HCT116 (cell line): ENCODE measurements at regions not wholly inside any gene's neighbourhood (a gene's known extent, or its start where the extent isn't known, plus 50 kb on each side); places are given as distances from the start of the nearest gene placed in this dataset.
"Not testable (repeated sequence)": the region's sequence is repeated elsewhere in the genome, so short reads cannot be mapped to it uniquely, and the experiment has no call there.

Experiments used
- ATAC-seq: fragments of 200-7000 bp; cut with Tn5 transposase; 2 replicates; pipeline ENCODE4 v1.9.1; 2020; ENCODE audit warnings: mild to moderate bottlenecking, moderate library complexity
- BruUV-seq: library from RNA; stranded (reverse); fragments of 400-500 nt; replicated peaks from 2 replicates; lab custom pipeline; 2021; lab: Mats Ljungman, UMichigan
- CTCF ChIA-PET: fragments of 300-600 bp; sonication (Branson Sonifier 250); formaldehyde crosslinking; loops from one replicate; lab custom pipeline; 2021; ENCODE audit warnings: antibody characterized with exemption; lab: Charles Lee
- POLR2A ChIA-PET: fragments of 300-600, 350-600 bp; sonication (Branson Sonifier 250); formaldehyde crosslinking; loops from one replicate; lab custom pipeline; 2021; ENCODE audit warnings: antibody characterized with exemption; lab: Charles Lee
- RAD21 ChIA-PET, 2 experiments: fragments of 300-600 bp; sonication (Branson Sonifier 250); formaldehyde crosslinking; loops; one replicate each; lab custom pipeline; 2023; ENCODE audit warnings: low total read pairs in 2 of 2; ENCODE audit not compliant: uncharacterized antibody in 2 of 2, unreplicated experiment in 2 of 2, low non-redundant PET in 1 of 2; lab: Charles Lee
- DNase-seq: peaks from one replicate; pipeline ENCODE4 v3.0.0-alpha.2; 2010; ENCODE audit warnings: low read depth, low spot score
- H2AFZ ChIP-seq: fragments of 200-600 bp; shearing (Covaris generic), sonication (generic); 2 replicates; pipeline ENCODE4 v1.6.1; 2017; ENCODE audit warnings: low read depth, mixed run types, mixed read lengths, antibody characterized with exemption, low read length; ENCODE audit not compliant: poor library complexity, severe bottlenecking
- H3K27ac ChIP-seq: 2 replicates; pipeline ENCODE4 v1.5.1; 2012; ENCODE audit warnings: low read depth, low read length
- H3K27me3 ChIP-seq: fragments of 200-600 bp; sonication (generic); 2 replicates; pipeline ENCODE4 v1.6.1; 2016; ENCODE audit warnings: mixed run types, low read length, mixed read lengths; ENCODE audit not compliant: insufficient read depth
- H3K36me3 ChIP-seq, 2 experiments: fragments of 200-500 bp in 1 of 2; fragments of 200-600 bp in 1 of 2; sonication (Bioruptor generic) in 1 of 2; sonication (generic) in 1 of 2; 2 replicates each; pipeline versions ENCODE4 v1.5.1 to v1.6.1; 2014 to 2016; ENCODE audit warnings: low read length in 2 of 2, inconsistent platforms in 1 of 2, mixed read lengths in 1 of 2, mixed run types in 1 of 2; ENCODE audit not compliant: insufficient read depth in 2 of 2, control insufficient read depth in 1 of 2
- H3K4me1 ChIP-seq, 2 experiments: fragments of 200-600 bp in 1 of 2; sonication (generic) in 1 of 2; 2 replicates each; pipeline versions ENCODE4 v1.5.1 to v1.6.1; 2012 to 2017; ENCODE audit warnings: low read length in 2 of 2, inconsistent platforms in 1 of 2, mild to moderate bottlenecking in 1 of 2, mixed read lengths in 1 of 2, mixed run types in 1 of 2, moderate library complexity in 1 of 2; ENCODE audit not compliant: insufficient read depth in 2 of 2, control insufficient read depth in 1 of 2
- H3K4me2 ChIP-seq: fragments of 200-600 bp; sonication (generic); 2 replicates; pipeline ENCODE4 v1.6.1; 2017; ENCODE audit warnings: mixed run types, low read length, mixed read lengths
- H3K4me3 ChIP-seq, 2 experiments: fragments of 200-600 bp in 1 of 2; sonication (generic) in 1 of 2; replicated peaks in 1 of 2; 2 replicates each; pipeline ENCODE4 v1.5.1; 2011 to 2016; ENCODE audit warnings: low read length in 2 of 2, control low read depth in 1 of 2, low read depth in 1 of 2, mild to moderate bottlenecking in 1 of 2, mixed read lengths in 1 of 2, mixed run types in 1 of 2
- H3K79me2 ChIP-seq: fragments of 200-600 bp; sonication (generic); 2 replicates; pipeline ENCODE4 v1.6.1; 2017; ENCODE audit warnings: mild to moderate bottlenecking, mixed run types, low read length, moderate library complexity, mixed read lengths; ENCODE audit not compliant: insufficient read depth
- H3K9ac ChIP-seq: fragments of 200-600 bp; sonication (generic); 2 replicates; pipeline ENCODE4 v1.6.1; 2016; ENCODE audit warnings: low read length, mixed read lengths
- H3K9me2 ChIP-seq: fragments of 200-600 bp; sonication (generic), shearing (Covaris generic); 2 replicates; pipeline ENCODE4 v1.6.1; 2017; ENCODE audit warnings: mixed run types, mild to moderate bottlenecking, moderate library complexity; ENCODE audit not compliant: insufficient read depth
- H3K9me3 ChIP-seq, 2 experiments: fragments of 200-500 bp in 1 of 2; fragments of 200-600 bp in 1 of 2; sonication (Bioruptor generic) in 1 of 2; sonication (generic) in 1 of 2; 2 replicates each; pipeline ENCODE4 v1.6.1; 2014 to 2017; ENCODE audit warnings: low read length in 2 of 2, mixed read lengths in 2 of 2, inconsistent platforms in 1 of 2, low read depth in 1 of 2, mild to moderate bottlenecking in 1 of 2, mixed run types in 1 of 2, moderate library complexity in 1 of 2; ENCODE audit not compliant: control insufficient read depth in 1 of 2, insufficient read depth in 1 of 2
- H4K20me1 ChIP-seq: fragments of 200-600 bp; sonication (generic), shearing (Covaris generic); 2 replicates; pipeline ENCODE4 v1.6.1; 2017; ENCODE audit warnings: mixed run types, mild to moderate bottlenecking, moderate library complexity; ENCODE audit not compliant: insufficient read depth
- ATF3 ChIP-seq: IDR thresholded peaks from 2 replicates; pipeline ENCODE4 v1.6.1; 2012
- CBX3 ChIP-seq: IDR thresholded peaks from 2 replicates; pipeline ENCODE4 v1.6.1; 2012; ENCODE audit warnings: low read depth
- CEBPB ChIP-seq: IDR thresholded peaks from 2 replicates; pipeline ENCODE4 v1.6.1; 2012; ENCODE audit warnings: low read depth
- EGR1 ChIP-seq: IDR thresholded peaks from 2 replicates; pipeline ENCODE4 v1.6.1; 2012; ENCODE audit warnings: low read depth
- ELF1 ChIP-seq: IDR thresholded peaks from 2 replicates; pipeline ENCODE4 v1.6.1; 2012; ENCODE audit warnings: low read depth, borderline replicate concordance
- EZH2 ChIP-seq: fragments of 200-600 bp; sonication (generic); IDR thresholded peaks from 2 replicates; pipeline ENCODE4 v1.6.1; 2017; ENCODE audit warnings: antibody characterized with exemption, mixed run types
- JUND ChIP-seq: IDR thresholded peaks from 2 replicates; pipeline ENCODE4 v1.6.1; 2012
- MAX ChIP-seq: IDR thresholded peaks from 2 replicates; pipeline ENCODE4 v1.6.1; 2012
- POLR2A ChIP-seq: IDR thresholded peaks from 2 replicates; pipeline ENCODE4 v1.7.0; 2011; ENCODE audit warnings: borderline replicate concordance; ENCODE audit not compliant: insufficient read depth, insufficient read length; ENCODE audit errors: extremely low read depth
- POLR2AphosphoS5 ChIP-seq: IDR thresholded peaks from 2 replicates; pipeline ENCODE4 v1.6.1; 2011; ENCODE audit warnings: mild to moderate bottlenecking, low read depth, low read length, moderate library complexity
- REST ChIP-seq: IDR thresholded peaks from 2 replicates; pipeline ENCODE4 v1.6.1; 2012; ENCODE audit warnings: low read depth
- SIN3A ChIP-seq: IDR thresholded peaks from 2 replicates; pipeline ENCODE4 v1.6.1; 2012; ENCODE audit warnings: low read depth
- SP1 ChIP-seq: IDR thresholded peaks from 2 replicates; pipeline ENCODE4 v1.6.1; 2012; ENCODE audit warnings: low read depth
- SRF ChIP-seq: IDR thresholded peaks from 2 replicates; pipeline ENCODE4 v1.6.1; 2012; ENCODE audit warnings: low read depth
- TCF7L2 ChIP-seq: IDR thresholded peaks from 2 replicates; pipeline ENCODE4 v1.7.0; 2011; ENCODE audit warnings: borderline replicate concordance, inconsistent platforms; ENCODE audit not compliant: insufficient read depth, insufficient read length; ENCODE audit errors: extremely low read depth
- ZBTB33 ChIP-seq: IDR thresholded peaks from 2 replicates; pipeline ENCODE4 v1.6.1; 2011; ENCODE audit warnings: mild to moderate bottlenecking, low read length, moderate library complexity; ENCODE audit not compliant: insufficient replicate concordance; ENCODE audit errors: extremely low read depth
- ZFX ChIP-seq: fragments of 450-650 bp; IDR thresholded peaks from 2 replicates; pipeline ENCODE4 v1.6.1; 2017
- ZNF274 ChIP-seq: fragments of 200-500 bp; sonication (Bioruptor generic); IDR thresholded peaks from 2 replicates; pipeline ENCODE4 v1.6.1; 2014; ENCODE audit warnings: mild to moderate bottlenecking, low read depth, low read length, inconsistent platforms
- intact Hi-C: fragments of 100-400 bp; cut with micrococcal nuclease; formaldehyde crosslinking; loops from 2 replicates; pipeline ENCODE4 v1.10.0; 2022

GRCh38 chr3:127046690-127047089 is 63.8 kb downstream of the PLXNA1 start:
- BruUV-seq, H3K9me2 ChIP-seq, ATAC-seq, H3K4me3 ChIP-seq, H2AFZ ChIP-seq, H3K27ac ChIP-seq, H3K36me3 ChIP-seq, POLR2A ChIA-PET, H4K20me1 ChIP-seq, RAD21 ChIA-PET, H3K9me3 ChIP-seq, H3K27me3 ChIP-seq, H3K4me2 ChIP-seq, H3K79me2 ChIP-seq, H3K9ac ChIP-seq, DNase-seq, CTCF ChIA-PET, intact Hi-C loops: not testable (repeated sequence)
- H3K4me1 ChIP-seq = peaks cover 18 to 30% of the 10 kb centered on the region in 2 experiments

- no peaks in the 10 kb centered on the region for H3K36me3 ChIP-seq
- H3K27me3 ChIP-seq = no peaks in the 10 kb centered on the region
- no peaks in the 10 kb centered on the region for H3K79me2 ChIP-seq
- peaks cover 4 to 11% of the 10 kb centered on the region in 2 experiments; a peak in 3 of 4 replicates for H3K4me1 ChIP-seq
- no peak for DNase-seq
- H3K4me3 ChIP-seq = no peak overlapping the region
- peak; percentile 47 for ATAC-seq
- intact Hi-C loops = no loop called here
- H3K9ac ChIP-seq = no peak overlapping the region
- no TSS peak for BruUV-seq
- H3K4me2 ChIP-seq = no peak overlapping the region
- peaks cover 0 to 4% of the 10 kb centered on the region in 2 experiments; a peak in 1 of 4 replicates for H3K9me3 ChIP-seq
- ChIA-PET CTCF (no interaction called here), POLR2A (no interaction called here), RAD21 (no interaction called here)
- no peak overlapping the region for H3K27ac ChIP-seq
- no peaks in the 10 kb centered on the region for H4K20me1 ChIP-seq
- H2AFZ ChIP-seq = no peak overlapping the region
- no peaks in the 10 kb centered on the region for H3K9me2 ChIP-seq
- TF ChIP-seq EZH2 (no peak), SIN3A (no peak), EGR1 (no peak), ATF3 (no peak), SRF (no peak), REST (no peak), SP1 (no peak), CBX3 (no peak), JUND (no peak), ZFX (no peak), POLR2A (no peak), TCF7L2 (no peak), ELF1 (no peak), CEBPB (no peak), POLR2AphosphoS5 (no peak), MAX (no peak), ZNF274 (no peak), ZBTB33 (no peak)
These were observed 66.5 kb downstream of the PLXNA1 start for GRCh38 chr3:127049393-127049792.
